ENCODE measurements at regions not wholly inside any gene's neighbourhood (a gene's known extent, or its start where the extent isn't known, plus 50 kb on each side); places are given as distances from the start of the nearest gene placed in this dataset.
A peak's percentile ranks its signal among the peaks of the same experiment; 100 is the strongest.

DNA sequence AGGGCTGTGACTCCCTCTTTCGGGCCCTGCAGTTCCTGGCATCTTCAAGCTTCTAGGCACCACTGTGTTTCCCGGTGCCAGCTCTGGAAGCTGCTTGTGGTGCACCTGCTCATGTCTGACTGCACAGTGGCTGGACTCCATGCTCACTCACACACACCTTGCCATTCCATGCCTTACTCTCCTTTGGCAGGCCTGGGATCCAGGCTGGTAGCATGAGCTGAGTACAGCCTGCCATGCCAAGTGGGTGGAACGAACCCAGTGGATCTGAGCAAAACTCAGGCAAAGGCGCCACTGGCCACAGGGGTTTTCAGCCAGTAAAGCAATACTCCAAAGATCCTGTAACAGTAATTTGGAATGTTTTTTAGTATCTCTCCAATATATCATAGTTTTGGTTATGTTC lies 902.7 kb upstream of the USP15 start:
- TF ChIP-seq EP300 (IDR thresholded peaks at IDR 0.05; ENCODE audit: borderline replicate concordance in 1 of 2, low read depth in 2 of 2, low read length in 2 of 2) (no peak), SRF (IDR thresholded peaks at IDR 0.05; ENCODE audit: low read depth, low read length) (no peak), NANOG (IDR thresholded peaks at IDR 0.05; ENCODE audit: insufficient read depth, low read depth, low read length, poor library complexity, severe bottlenecking) (no peak), BACH1 (IDR thresholded peaks at IDR 0.05; ENCODE audit: low read length) (no peak), ZNF274 (IDR thresholded peaks at IDR 0.05; ENCODE audit: borderline replicate concordance, extremely low read depth, low read length) (no peak), TEAD4 (IDR thresholded peaks at IDR 0.05; ENCODE audit: low read depth, low read length) (no peak), POLR2AphosphoS5 (IDR thresholded peaks at IDR 0.05; ENCODE audit: low read depth, low read length) (no peak)
- H3K9me3 ChIP-seq (ENCODE audit: insufficient read depth in 2 of 2, low read depth in 1 of 2, low read length in 1 of 2) = peaks cover 0 to 3% of the 10 kb centered on the region in 2 experiments; a peak in 1 of 4 replicates
- no peaks in the 10 kb centered on the region for H3K27me3 ChIP-seq (replicated peaks in 1 of 4; ENCODE audit: control insufficient read depth in 3 of 4, extremely low read depth in 1 of 4, insufficient read depth in 3 of 4, low read length in 3 of 4)
- H4K91ac ChIP-seq (replicated peaks; ENCODE audit: insufficient read length, low read length) = no peak overlapping the region
- H2BK12ac ChIP-seq (ENCODE audit: low read depth, low read length) = no peak overlapping the region
- H4K8ac ChIP-seq (ENCODE audit: extremely low read depth, insufficient read depth, low read length) = peak overlapping the region; percentile 25; the same call in 1 of the 2 replicates
- no peak overlapping the region for H3K27ac ChIP-seq (ENCODE audit: low read depth, low read length)
- H3K9ac ChIP-seq (replicated peaks in 1 of 4; ENCODE audit: extremely low read depth in 1 of 4, low read depth in 3 of 4, low read length in 3 of 4) = no peak overlapping the region
- no peak for FAIRE-seq
- no peak overlapping the region for H4K5ac ChIP-seq (ENCODE audit: insufficient read length, low read depth, low read length)
- H3K23me2 ChIP-seq (ENCODE audit: low read depth, low read length) = no peaks in the 10 kb centered on the region
- H3K14ac ChIP-seq (ENCODE audit: insufficient read length) = no peak overlapping the region
- H3K4ac ChIP-seq (replicated peaks; ENCODE audit: insufficient read length, low read depth, low read length) = no peak overlapping the region
- no peak overlapping the region for H3K4me3 ChIP-seq (ENCODE audit: extremely low read depth in 1 of 4, insufficient read depth in 2 of 4, low read depth in 3 of 4, low read length in 4 of 4)
- no peak overlapping the region for H2AFZ ChIP-seq (ENCODE audit: low read length)
- no peaks in the 10 kb centered on the region for H3K79me1 ChIP-seq (ENCODE audit: low read depth, low read length)
- no peaks in the 10 kb centered on the region for H3K36me3 ChIP-seq (ENCODE audit: control insufficient read depth in 2 of 4, insufficient read depth in 4 of 4, low read length in 3 of 4)
- ChIA-PET CTCF (ENCODE audit: partially characterized antibody) (interaction anchor here (0.9 kb wide), 1 partner anchor 29 kb away, joined by 3 read pairs; no protein-coding TSS in a partner anchor), POLR2A (ENCODE audit: partially characterized antibody) (no interaction called here)
- H4K20me1 ChIP-seq (replicated peaks in 1 of 2; ENCODE audit: control insufficient read depth in 1 of 2, insufficient read depth in 2 of 2, low read length in 2 of 2) = no peaks in the 10 kb centered on the region
- no peaks in the 10 kb centered on the region for H3K79me2 ChIP-seq (ENCODE audit: control insufficient read depth in 1 of 2, insufficient read depth in 2 of 2, low read length in 2 of 2)
- WGBS, 2 experiments (ENCODE audit: extremely low coverage in 1 of 2, insufficient coverage in 1 of 2, insufficient read length in 1 of 2, insufficient replicate concordance in 2 of 2, low coverage in 1 of 2, low lambda C conversion rate in 2 of 2, missing lambda C conversion rate in 1 of 2) = 85% methylated on average over 4 of the region's 4 CpGs; no CpG with 5 or more reads in 1 of the 2 experiments
- H2BK20ac ChIP-seq (ENCODE audit: low read length) = no peak overlapping the region
- H3K18ac ChIP-seq (ENCODE audit: extremely low read depth, low read length) = no peak overlapping the region
- no peak overlapping the region for H2BK5ac ChIP-seq (ENCODE audit: low read depth, low read length)
- no peak overlapping the region for H3K56ac ChIP-seq (replicated peaks; ENCODE audit: insufficient read length, low read depth, low read length)
- H2AK5ac ChIP-seq (ENCODE audit: low read depth, low read length) = no peak overlapping the region
- DNase-seq (ENCODE audit: low read depth in 1 of 2, low spot score in 2 of 2) = no peak
- H3K23ac ChIP-seq (ENCODE audit: insufficient read length) = no peak overlapping the region
- no peak overlapping the region for H2BK120ac ChIP-seq (replicated peaks; ENCODE audit: low read depth, low read length)
- no peak overlapping the region for H2BK15ac ChIP-seq (ENCODE audit: low read length)
- H3K4me1 ChIP-seq (replicated peaks in 1 of 4; ENCODE audit: control insufficient read depth in 3 of 4, insufficient read depth in 4 of 4, low read length in 3 of 4) = no peaks in the 10 kb centered on the region
- no peak overlapping the region for H3K4me2 ChIP-seq (ENCODE audit: insufficient read depth in 1 of 2, low read depth in 2 of 2, low read length in 2 of 2)
